ENCODE measurements at regions not wholly inside any gene's neighbourhood (a gene's known extent, or its start where the extent isn't known, plus 50 kb on each side); places are given as distances from the start of the nearest gene placed in this dataset.
"Not testable (repeated sequence)": the region's sequence is repeated elsewhere in the genome, so short reads cannot be mapped to it uniquely, and the experiment has no call there.

DNA sequence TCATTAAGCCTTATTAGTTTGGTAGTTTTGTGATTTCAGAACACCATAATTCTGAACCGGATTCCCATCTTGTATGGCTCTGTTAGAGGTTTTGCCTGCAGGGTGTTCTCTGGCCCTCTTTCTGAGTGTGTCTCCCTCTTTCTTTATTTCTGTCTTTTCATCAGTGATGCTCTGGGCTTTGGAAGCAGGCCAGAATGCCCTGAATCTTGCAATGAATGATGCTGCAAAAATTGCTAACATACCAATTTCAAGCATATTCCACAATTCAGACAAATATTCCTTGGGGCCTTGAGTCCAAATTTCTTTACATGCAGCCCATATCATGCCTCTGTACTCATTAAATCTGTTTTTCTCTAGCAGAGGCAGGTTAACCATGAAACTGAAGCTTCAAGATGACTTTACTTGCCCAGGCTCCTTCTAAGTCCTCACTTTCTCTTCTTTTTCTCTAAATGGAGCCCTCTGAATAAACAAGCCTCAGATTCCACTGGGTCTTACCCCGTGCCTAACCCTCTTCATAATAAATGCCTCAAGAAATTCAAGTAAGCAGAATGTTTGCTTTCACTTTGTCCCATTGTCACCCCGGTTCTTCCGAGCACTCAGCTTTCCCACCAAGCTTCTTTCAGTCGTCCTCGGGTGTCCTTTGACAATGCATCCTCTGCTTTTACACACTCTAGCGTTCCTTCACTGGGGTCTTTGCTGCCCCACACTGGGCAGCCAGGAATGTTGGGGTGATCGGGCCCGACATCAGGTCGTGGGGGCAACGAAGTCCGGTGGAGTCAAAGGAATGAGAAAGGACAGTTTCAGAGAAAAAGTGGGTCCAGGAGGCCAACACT, 78.8 kb upstream of the SLC38A4 start:
- Histone ChIP-seq H3K27me3 (no peaks in the 10 kb centered on the region), H3K9me3 (no peaks in the 10 kb centered on the region), H3K4me1 (ENCODE audit: control insufficient read depth in 1 of 2, insufficient read depth in 1 of 2, low read depth in 1 of 2, low read length in 1 of 2) (no peaks in the 10 kb centered on the region), H3K36me3 (no peaks in the 10 kb centered on the region), H3K4me3 (ENCODE audit: low read depth in 1 of 2, low read length in 1 of 2) (no peak overlapping the region), H3K27ac (no peak overlapping the region)
- TF ChIP-seq, protein P1, sequence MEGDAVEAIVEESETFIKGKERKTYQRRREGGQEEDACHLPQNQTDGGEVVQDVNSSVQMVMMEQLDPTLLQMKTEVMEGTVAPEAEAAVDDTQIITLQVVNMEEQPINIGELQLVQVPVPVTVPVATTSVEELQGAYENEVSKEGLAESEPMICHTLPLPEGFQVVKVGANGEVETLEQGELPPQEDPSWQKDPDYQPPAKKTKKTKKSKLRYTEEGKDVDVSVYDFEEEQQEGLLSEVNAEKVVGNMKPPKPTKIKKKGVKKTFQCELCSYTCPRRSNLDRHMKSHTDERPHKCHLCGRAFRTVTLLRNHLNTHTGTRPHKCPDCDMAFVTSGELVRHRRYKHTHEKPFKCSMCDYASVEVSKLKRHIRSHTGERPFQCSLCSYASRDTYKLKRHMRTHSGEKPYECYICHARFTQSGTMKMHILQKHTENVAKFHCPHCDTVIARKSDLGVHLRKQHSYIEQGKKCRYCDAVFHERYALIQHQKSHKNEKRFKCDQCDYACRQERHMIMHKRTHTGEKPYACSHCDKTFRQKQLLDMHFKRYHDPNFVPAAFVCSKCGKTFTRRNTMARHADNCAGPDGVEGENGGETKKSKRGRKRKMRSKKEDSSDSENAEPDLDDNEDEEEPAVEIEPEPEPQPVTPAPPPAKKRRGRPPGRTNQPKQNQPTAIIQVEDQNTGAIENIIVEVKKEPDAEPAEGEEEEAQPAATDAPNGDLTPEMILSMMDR (IDR thresholded peaks at IDR 0.05): no peak

DNA sequence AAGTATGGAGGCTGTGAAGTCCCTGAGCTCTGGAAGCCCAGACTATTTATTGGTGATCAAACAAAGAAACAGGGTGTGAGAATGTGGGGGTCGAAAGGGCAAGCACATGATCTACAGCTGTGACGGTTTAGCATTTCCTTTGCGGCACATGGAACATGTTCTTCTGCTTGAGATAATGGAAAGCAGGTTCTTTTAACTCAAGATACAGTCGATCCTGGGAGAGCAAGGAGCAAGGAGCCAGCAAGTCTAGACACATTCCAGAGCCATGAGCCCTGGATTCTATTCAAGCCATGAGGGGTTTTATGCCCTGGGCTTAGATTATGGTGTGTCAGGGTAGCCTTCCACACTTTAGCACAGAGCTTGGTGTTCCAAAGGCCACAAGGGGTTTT, 79.4 kb upstream of the SLC38A4 start:
- not testable (repeated sequence) for H3K27ac ChIP-seq; H3K4me1 ChIP-seq (ENCODE audit: control insufficient read depth in 1 of 2, insufficient read depth in 1 of 2, low read depth in 1 of 2, low read length in 1 of 2); H3K4me3 ChIP-seq (ENCODE audit: low read depth in 1 of 2, low read length in 1 of 2)

DNA sequence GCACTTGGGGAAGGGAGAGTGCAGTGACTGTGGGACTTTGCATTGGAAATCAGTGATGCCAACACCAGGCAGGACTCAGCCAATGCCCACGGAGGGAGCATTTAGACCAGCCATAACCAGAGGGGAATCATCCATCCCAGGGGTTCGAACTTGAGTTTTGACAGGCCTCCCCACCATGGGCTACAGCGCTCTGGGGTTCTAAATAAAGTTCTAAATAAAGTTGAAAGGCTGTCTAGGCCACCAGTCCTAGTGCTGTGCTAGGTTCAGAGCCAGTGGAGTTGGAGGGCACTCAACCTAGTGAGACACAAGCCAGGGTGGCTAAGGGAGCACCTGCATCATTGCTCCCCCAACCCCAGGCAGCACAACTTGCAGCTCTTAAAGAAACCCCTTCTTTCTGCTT, 82.0 kb upstream of the SLC38A4 start:
- Histone ChIP-seq H3K27ac (no peak overlapping the region), H3K4me1 (ENCODE audit: control insufficient read depth in 1 of 2, insufficient read depth in 1 of 2, low read depth in 1 of 2, low read length in 1 of 2) (no peaks in the 10 kb centered on the region), H3K4me3 (ENCODE audit: low read depth in 1 of 2, low read length in 1 of 2) (no peak overlapping the region), H3K27me3 (no peaks in the 10 kb centered on the region), H3K9me3 (no peaks in the 10 kb centered on the region), H3K36me3 (no peaks in the 10 kb centered on the region)
- TF ChIP-seq, protein P1 (IDR thresholded peaks at IDR 0.05): no peak

More for the DNA sequence above, 79.4 kb upstream of the SLC38A4 start:
- H3K27me3 ChIP-seq, H3K36me3 ChIP-seq, H3K9me3 ChIP-seq: not testable (repeated sequence)

DNA sequence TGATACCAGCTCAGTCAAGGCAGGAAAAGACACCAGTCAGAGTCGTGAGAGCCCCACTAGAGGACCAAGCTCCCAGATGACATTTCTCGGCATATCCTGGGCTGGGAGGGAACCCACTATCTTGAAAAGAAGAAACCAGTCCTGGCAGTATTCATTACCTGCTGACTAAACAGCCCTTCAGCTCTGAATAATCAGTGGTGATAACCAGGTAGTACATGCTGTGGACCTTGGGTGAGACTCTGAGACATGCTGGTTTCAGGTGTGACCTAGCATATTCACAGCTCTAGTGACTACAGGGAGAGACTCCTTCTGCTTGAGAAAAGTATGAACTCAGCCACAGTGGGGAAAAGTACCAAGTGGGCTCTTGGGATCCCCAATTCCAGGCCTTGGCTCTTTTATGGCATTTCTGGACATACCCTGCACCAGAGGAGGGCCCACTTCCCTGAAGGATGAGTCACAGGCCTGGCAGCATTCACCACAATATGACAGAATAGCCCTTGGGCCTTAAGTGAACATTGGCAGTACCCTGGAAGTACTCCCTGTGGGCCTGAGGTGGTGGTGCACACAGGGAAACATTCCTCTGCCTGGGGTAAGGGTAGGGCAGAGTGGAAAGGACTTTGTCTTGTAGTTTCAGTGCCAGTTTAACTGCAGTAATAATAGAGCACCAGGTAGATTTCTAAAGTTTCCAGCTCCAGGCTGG, 82.6 kb upstream of the SLC38A4 start:
- H3K36me3 ChIP-seq: no peaks in the 10 kb centered on the region
- H3K27ac ChIP-seq: no peak overlapping the region
- no peaks in the 10 kb centered on the region for H3K4me1 ChIP-seq (ENCODE audit: control insufficient read depth in 1 of 2, insufficient read depth in 1 of 2, low read depth in 1 of 2, low read length in 1 of 2)
- TF ChIP-seq, protein P1 (IDR thresholded peaks at IDR 0.05): no peak
- no peaks in the 10 kb centered on the region for H3K9me3 ChIP-seq
- no peak overlapping the region for H3K4me3 ChIP-seq (ENCODE audit: low read depth in 1 of 2, low read length in 1 of 2)
- H3K27me3 ChIP-seq: no peaks in the 10 kb centered on the region

DNA sequence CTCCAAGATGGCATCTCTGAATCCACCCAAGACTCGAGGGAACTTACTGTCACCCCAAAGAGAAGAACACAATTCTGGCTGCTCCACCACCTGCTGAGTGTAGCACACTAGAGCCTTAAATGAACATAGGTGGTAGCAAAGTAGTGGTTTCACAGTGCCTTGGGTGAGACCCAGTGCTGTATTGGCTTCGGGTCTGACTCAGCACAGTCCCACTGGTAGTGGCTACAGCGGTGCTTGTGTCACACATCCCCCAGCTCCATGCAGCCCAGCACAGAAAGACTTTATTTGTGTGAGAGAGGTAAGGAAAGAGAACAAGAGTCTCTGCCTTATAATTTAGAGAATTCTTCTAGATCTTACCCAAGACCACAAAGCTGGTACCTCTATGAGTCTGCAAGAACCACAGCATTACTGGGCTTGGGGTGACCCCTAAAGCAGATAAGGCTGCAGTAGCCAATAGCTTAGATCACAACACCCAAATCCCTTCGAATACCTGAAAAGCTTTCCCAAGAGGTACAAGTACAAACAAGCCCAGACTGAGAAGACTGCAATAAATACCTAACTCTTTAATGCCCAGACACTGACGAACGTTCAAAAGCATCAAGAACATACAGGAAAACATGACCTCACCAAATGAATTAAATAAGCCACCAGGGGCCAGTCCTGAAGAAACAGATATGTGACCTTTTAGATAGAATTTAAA, 83.3 kb upstream of the SLC38A4 start:
- TF ChIP-seq, protein P1 (IDR thresholded peaks at IDR 0.05): no peak
- Histone ChIP-seq H3K36me3 (no peaks in the 10 kb centered on the region), H3K27me3 (no peaks in the 10 kb centered on the region), H3K27ac (no peak overlapping the region), H3K4me1 (ENCODE audit: control insufficient read depth in 1 of 2, insufficient read depth in 1 of 2, low read depth in 1 of 2, low read length in 1 of 2) (no peaks in the 10 kb centered on the region), H3K4me3 (ENCODE audit: low read depth in 1 of 2, low read length in 1 of 2) (no peak overlapping the region), H3K9me3 (no peaks in the 10 kb centered on the region)
